ENCODE measurements at regions not wholly inside any gene's neighbourhood (a gene's known extent, or its start where the extent isn't known, plus 50 kb on each side); places are given as distances from the start of the nearest gene placed in this dataset.

DNA sequence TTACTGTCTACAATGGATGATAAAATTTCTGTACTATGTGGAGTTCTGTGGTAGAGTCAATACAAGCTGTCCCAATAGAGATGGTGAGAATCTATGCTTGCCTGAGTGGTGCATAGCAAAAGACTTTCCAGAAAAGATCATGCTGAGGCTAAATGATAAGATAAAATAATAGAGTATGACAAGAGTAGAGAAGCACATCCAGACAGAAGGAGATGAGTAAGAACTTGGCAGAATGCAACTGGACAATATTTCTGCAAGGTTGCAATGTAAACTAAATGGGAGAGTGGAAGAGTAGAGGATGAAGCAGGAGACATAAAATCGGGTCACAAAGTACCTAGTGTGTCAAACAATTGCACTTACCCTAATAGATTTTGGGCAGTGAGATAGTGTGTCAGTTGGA is 347.6 kb downstream of the MDFIC start:
- TF ChIP-seq ZFP36 (IDR thresholded peaks at IDR 0.05; ENCODE audit: low read depth, low read length, partially characterized antibody) (no peak), POLR2A (conservative IDR thresholded peaks at IDR 0.05) (no peak), NRF1 (conservative IDR thresholded peaks at IDR 0.05 in 1 of 2, IDR thresholded peaks at IDR 0.05 in 1 of 2) (no peak), MYC (IDR thresholded peaks at IDR 0.05; ENCODE audit: low read depth, low read length) (no peak), MYC (CRISPR knock-in tag; IDR thresholded peaks at IDR 0.05; ENCODE audit: borderline replicate concordance, low read depth) (no peak)
- TF ChIP-seq, protein P1, sequence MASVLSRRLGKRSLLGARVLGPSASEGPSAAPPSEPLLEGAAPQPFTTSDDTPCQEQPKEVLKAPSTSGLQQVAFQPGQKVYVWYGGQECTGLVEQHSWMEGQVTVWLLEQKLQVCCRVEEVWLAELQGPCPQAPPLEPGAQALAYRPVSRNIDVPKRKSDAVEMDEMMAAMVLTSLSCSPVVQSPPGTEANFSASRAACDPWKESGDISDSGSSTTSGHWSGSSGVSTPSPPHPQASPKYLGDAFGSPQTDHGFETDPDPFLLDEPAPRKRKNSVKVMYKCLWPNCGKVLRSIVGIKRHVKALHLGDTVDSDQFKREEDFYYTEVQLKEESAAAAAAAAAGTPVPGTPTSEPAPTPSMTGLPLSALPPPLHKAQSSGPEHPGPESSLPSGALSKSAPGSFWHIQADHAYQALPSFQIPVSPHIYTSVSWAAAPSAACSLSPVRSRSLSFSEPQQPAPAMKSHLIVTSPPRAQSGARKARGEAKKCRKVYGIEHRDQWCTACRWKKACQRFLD (CRISPR knock-in tag; IDR thresholded peaks at IDR 0.05), result no peak
